ENCODE measurements at regions not wholly inside any gene's neighbourhood (a gene's known extent, or its start where the extent isn't known, plus 50 kb on each side); places are given as distances from the start of the nearest gene placed in this dataset.

- TF ChIP-seq CTCF (IDR thresholded peaks at IDR 0.05) (no peak), EZH2 (IDR thresholded peaks at IDR 0.05; ENCODE audit: borderline replicate concordance, insufficient read depth, low read depth, low read length, poor library complexity, severe bottlenecking) (no peak)
Measured at GRCh38 chr6:147141711-147142308, 62.4 kb upstream of the STXBP5 start.

Data from B cell (primary cell).